DND-41 (cell line): ENCODE measurements at regions not wholly inside any gene's neighbourhood (a gene's known extent, or its start where the extent isn't known, plus 50 kb on each side); places are given as distances from the start of the nearest gene placed in this dataset.

Experiments used
- ATAC-seq: fragments of 200-7000 bp; cut with Tn5 transposase; 3 replicates; pipeline ENCODE4 v1.9.1; 2021; ENCODE audit warnings: low read depth; ENCODE audit not compliant: insufficient read depth
- DNase-seq: peaks from one replicate; pipeline ENCODE4 v3.0.0-alpha.2; 2020
- H2AFZ ChIP-seq: 2 replicates; pipeline ENCODE4 v1.6.0; 2012; ENCODE audit warnings: low read depth, low read length
- H3K27ac ChIP-seq: 2 replicates; pipeline ENCODE4 v1.5.1; 2012; ENCODE audit warnings: low read length, inconsistent platforms
- H3K27me3 ChIP-seq: fragments of 200-600 bp; sonication (generic); 2 replicates; pipeline ENCODE4 v1.6.0; 2012; ENCODE audit warnings: low read length, mild to moderate bottlenecking, inconsistent platforms; ENCODE audit not compliant: insufficient read depth, poor library complexity
- H3K36me3 ChIP-seq: 2 replicates; pipeline ENCODE4 v1.5.1; 2012; ENCODE audit warnings: low read length, inconsistent platforms; ENCODE audit not compliant: insufficient read depth
- H3K4me1 ChIP-seq: 2 replicates; pipeline ENCODE4 v1.5.1; 2012; ENCODE audit warnings: mild to moderate bottlenecking, low read length; ENCODE audit not compliant: insufficient read depth
- H3K4me2 ChIP-seq: 2 replicates; pipeline ENCODE4 v1.6.0; 2012; ENCODE audit warnings: mild to moderate bottlenecking, moderate library complexity, low read length, inconsistent platforms; ENCODE audit not compliant: insufficient read depth
- H3K4me3 ChIP-seq, 2 experiments: fragments of 200-600 bp in 1 of 2; shearing (Covaris generic) in 1 of 2; 2 replicates each; pipeline ENCODE4 v1.5.1; 2012 to 2016; ENCODE audit warnings: inconsistent platforms in 2 of 2, low read length in 2 of 2, mild to moderate bottlenecking in 2 of 2, low read depth in 1 of 2, moderate library complexity in 1 of 2
- H3K79me2 ChIP-seq: 2 replicates; pipeline ENCODE4 v1.6.0; 2012; ENCODE audit warnings: low read length, inconsistent platforms; ENCODE audit not compliant: insufficient read depth
- H3K9ac ChIP-seq: 2 replicates; pipeline ENCODE4 v1.6.0; 2012; ENCODE audit warnings: low read depth, mild to moderate bottlenecking, inconsistent platforms, low read length, moderate library complexity
- H3K9me3 ChIP-seq: 2 replicates; pipeline ENCODE4 v1.5.1; 2012; ENCODE audit warnings: low read length, moderate library complexity, mild to moderate bottlenecking, inconsistent platforms; ENCODE audit not compliant: insufficient read depth, severe bottlenecking
- H4K20me1 ChIP-seq: 2 replicates; pipeline ENCODE4 v1.6.0; 2012; ENCODE audit warnings: low read length; ENCODE audit not compliant: insufficient read depth
- EZH2 ChIP-seq: IDR thresholded peaks from 3 replicates; pipeline ENCODE4 v1.6.1; 2012; ENCODE audit warnings: borderline replicate concordance, low read depth, mild to moderate bottlenecking, moderate library complexity, low read length, inconsistent platforms; ENCODE audit not compliant: severe bottlenecking
- TF ChIP-seq, protein P1 (sequence below): IDR thresholded peaks from 2 replicates; pipeline ENCODE4 v1.5.1; 2012; ENCODE audit warnings: borderline replicate concordance, low read length, moderate library complexity, mild to moderate bottlenecking; ENCODE audit not compliant: poor library complexity, severe bottlenecking; ENCODE audit errors: extremely low read depth

DNA sequence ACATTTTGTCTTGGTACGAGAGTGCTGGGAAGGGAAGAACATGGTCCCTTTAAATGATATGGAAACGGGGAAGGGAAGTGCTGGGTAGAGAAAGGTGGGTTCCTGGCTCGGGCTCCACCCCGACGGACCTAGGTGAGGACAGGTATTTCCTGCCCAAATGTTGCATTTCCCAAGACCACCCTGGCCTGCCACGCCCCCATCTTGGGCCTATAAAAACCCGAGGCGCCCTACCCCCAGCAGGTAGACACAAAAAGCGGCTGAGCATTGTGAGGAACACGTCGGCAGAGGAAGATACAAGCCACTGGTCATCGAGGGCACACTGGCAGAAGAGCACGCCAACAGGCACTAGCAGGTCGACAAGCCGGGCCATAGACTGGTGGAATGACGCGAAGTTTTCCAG lies 99.4 kb downstream of the AASDHPPT start:
- no peak overlapping the region for H3K9ac ChIP-seq
- no peak overlapping the region for H3K27ac ChIP-seq
- DNase-seq, result no peak
- H2AFZ ChIP-seq, result no peak overlapping the region
- H3K9me3 ChIP-seq, result no peaks in the 10 kb centered on the region
- H3K4me1 ChIP-seq, result no peaks in the 10 kb centered on the region
- H3K36me3 ChIP-seq, result no peaks in the 10 kb centered on the region
- no peak overlapping the region for H3K4me3 ChIP-seq
- no peak for TF ChIP-seq EZH2
- TF ChIP-seq, protein P1, sequence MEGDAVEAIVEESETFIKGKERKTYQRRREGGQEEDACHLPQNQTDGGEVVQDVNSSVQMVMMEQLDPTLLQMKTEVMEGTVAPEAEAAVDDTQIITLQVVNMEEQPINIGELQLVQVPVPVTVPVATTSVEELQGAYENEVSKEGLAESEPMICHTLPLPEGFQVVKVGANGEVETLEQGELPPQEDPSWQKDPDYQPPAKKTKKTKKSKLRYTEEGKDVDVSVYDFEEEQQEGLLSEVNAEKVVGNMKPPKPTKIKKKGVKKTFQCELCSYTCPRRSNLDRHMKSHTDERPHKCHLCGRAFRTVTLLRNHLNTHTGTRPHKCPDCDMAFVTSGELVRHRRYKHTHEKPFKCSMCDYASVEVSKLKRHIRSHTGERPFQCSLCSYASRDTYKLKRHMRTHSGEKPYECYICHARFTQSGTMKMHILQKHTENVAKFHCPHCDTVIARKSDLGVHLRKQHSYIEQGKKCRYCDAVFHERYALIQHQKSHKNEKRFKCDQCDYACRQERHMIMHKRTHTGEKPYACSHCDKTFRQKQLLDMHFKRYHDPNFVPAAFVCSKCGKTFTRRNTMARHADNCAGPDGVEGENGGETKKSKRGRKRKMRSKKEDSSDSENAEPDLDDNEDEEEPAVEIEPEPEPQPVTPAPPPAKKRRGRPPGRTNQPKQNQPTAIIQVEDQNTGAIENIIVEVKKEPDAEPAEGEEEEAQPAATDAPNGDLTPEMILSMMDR, result no peak
- no peaks in the 10 kb centered on the region for H4K20me1 ChIP-seq
- no peaks in the 10 kb centered on the region for H3K79me2 ChIP-seq
- no peak for ATAC-seq
- no peak overlapping the region for H3K4me2 ChIP-seq
- H3K27me3 ChIP-seq, result no peaks in the 10 kb centered on the region

- Histone ChIP-seq H3K79me2 (no peaks in the 10 kb centered on the region), H3K9me3 (no peaks in the 10 kb centered on the region), H3K36me3 (no peaks in the 10 kb centered on the region), H3K27ac (no peak overlapping the region), H4K20me1 (no peaks in the 10 kb centered on the region), H3K27me3 (no peaks in the 10 kb centered on the region), H3K4me3 (no peak overlapping the region), H3K4me2 (no peak overlapping the region), H2AFZ (no peak overlapping the region), H3K9ac (no peak overlapping the region), H3K4me1 (no peaks in the 10 kb centered on the region)
- TF ChIP-seq, protein P1, result no peak
- TF ChIP-seq EZH2, result no peak
- no peak; the same call in 2 of the 3 replicates for ATAC-seq
- DNase-seq, result no peak
Measured at GRCh38 chr11:106177311-106177710, 99.8 kb downstream of the AASDHPPT start.

DNA sequence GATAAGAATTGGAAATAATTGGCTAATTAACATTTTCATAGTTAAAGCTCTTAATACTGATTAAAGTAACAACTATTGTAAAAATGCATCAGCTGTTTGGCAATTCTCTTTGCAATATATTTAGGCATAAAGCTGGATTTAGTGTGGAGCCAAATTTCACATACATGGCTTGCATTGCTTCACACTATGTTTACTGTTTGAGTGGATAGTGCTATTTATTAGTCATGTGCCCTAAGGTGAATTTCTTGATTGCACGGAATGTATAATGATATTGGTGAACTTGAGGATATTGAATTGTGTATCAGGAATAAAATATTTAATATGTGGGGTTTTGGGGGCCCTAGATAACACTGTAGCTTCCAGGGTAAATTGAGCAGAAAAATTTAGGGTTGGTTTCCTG lies 100.9 kb downstream of the AASDHPPT start:
- no peak overlapping the region for H3K4me3 ChIP-seq
- no peaks in the 10 kb centered on the region for H4K20me1 ChIP-seq
- DNase-seq, result no peak
- no peak overlapping the region for H2AFZ ChIP-seq
- H3K79me2 ChIP-seq, result no peaks in the 10 kb centered on the region
- TF ChIP-seq EZH2, result no peak
- TF ChIP-seq, protein P1, result no peak
- H3K27ac ChIP-seq, result no peak overlapping the region
- H3K27me3 ChIP-seq, result no peaks in the 10 kb centered on the region
- H3K9ac ChIP-seq, result no peak overlapping the region
- no peaks in the 10 kb centered on the region for H3K4me1 ChIP-seq
- no peaks in the 10 kb centered on the region for H3K36me3 ChIP-seq
- ATAC-seq, result no peak
- no peaks in the 10 kb centered on the region for H3K9me3 ChIP-seq
- no peak overlapping the region for H3K4me2 ChIP-seq

- Histone ChIP-seq H3K79me2 (no peaks in the 10 kb centered on the region), H3K9me3 (no peaks in the 10 kb centered on the region), H3K4me1 (no peaks in the 10 kb centered on the region), H3K27me3 (no peaks in the 10 kb centered on the region), H2AFZ (no peak overlapping the region), H3K27ac (no peak overlapping the region), H3K36me3 (no peaks in the 10 kb centered on the region), H3K4me2 (no peak overlapping the region), H3K4me3 (no peak overlapping the region), H4K20me1 (no peaks in the 10 kb centered on the region), H3K9ac (no peak overlapping the region)
- TF ChIP-seq, protein P1, result no peak
- no peak for TF ChIP-seq EZH2
- no peak for DNase-seq
- no peak for ATAC-seq
Measured at GRCh38 chr11:106179048-106179447, 101.6 kb downstream of the AASDHPPT start.
